SK-N-MC (cell line): ENCODE measurements at regions not wholly inside any gene's neighbourhood (a gene's known extent, or its start where the extent isn't known, plus 50 kb on each side); places are given as distances from the start of the nearest gene placed in this dataset.

Experiments
- EZH2 ChIP-seq: fragments of 200-600 bp; sonication (generic); IDR thresholded peaks from one replicate; pipeline ENCODE4 v1.6.1; 2017; ENCODE audit warnings: antibody characterized with exemption
- FOXP2 ChIP-seq: optimal IDR thresholded peaks from 2 replicates; pipeline ENCODE3; 2011; ENCODE audit warnings: mild to moderate bottlenecking, moderate library complexity; ENCODE audit not compliant: insufficient read depth; ENCODE audit errors: extremely low read length, control extremely low read depth
- POLR2AphosphoS5 ChIP-seq: IDR thresholded peaks from 2 replicates; pipeline ENCODE4 v1.6.1; 2012; ENCODE audit warnings: mild to moderate bottlenecking, low read depth, low read length, borderline replicate concordance

GRCh38 chr2:11016735-11017388, 105.1 kb downstream of the KCNF1 start:
- TF ChIP-seq EZH2, result no peak
- no peak for TF ChIP-seq POLR2AphosphoS5
- no peak for TF ChIP-seq FOXP2
